HG03469 (cell line): ENCODE measurements at regions not wholly inside any gene's neighbourhood (a gene's known extent, or its start where the extent isn't known, plus 50 kb on each side); places are given as distances from the start of the nearest gene placed in this dataset.

ENCODE experiments used
- ATAC-seq: cut with Tn5 transposase; IDR thresholded peaks from one replicate; pipeline ENCODE4 v1.9.1; 2021; ENCODE audit warnings: mild to moderate bottlenecking, moderate library complexity, moderate number of reproducible peaks; ENCODE audit not compliant: unreplicated experiment

DNA sequence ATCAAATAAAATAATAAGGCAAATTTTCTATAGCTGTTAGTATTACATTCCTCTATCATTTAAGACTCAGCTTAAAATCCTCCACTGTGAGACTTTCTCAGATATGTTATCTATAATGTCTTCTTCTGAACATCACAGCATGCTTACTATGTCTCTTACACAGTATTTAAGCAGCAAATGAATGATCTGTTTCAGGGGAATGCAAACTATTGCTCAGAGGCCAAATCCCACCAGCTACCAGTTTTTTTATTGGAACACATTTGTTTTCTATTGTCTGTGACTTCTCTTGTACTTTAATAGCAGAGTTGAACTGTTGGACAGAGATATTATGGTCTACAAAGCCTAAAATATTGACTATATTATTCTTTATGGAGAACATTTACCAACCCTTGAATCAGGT lies 59.6 kb downstream of the C3orf38 start:
- ATAC-seq, result no peak

DNA sequence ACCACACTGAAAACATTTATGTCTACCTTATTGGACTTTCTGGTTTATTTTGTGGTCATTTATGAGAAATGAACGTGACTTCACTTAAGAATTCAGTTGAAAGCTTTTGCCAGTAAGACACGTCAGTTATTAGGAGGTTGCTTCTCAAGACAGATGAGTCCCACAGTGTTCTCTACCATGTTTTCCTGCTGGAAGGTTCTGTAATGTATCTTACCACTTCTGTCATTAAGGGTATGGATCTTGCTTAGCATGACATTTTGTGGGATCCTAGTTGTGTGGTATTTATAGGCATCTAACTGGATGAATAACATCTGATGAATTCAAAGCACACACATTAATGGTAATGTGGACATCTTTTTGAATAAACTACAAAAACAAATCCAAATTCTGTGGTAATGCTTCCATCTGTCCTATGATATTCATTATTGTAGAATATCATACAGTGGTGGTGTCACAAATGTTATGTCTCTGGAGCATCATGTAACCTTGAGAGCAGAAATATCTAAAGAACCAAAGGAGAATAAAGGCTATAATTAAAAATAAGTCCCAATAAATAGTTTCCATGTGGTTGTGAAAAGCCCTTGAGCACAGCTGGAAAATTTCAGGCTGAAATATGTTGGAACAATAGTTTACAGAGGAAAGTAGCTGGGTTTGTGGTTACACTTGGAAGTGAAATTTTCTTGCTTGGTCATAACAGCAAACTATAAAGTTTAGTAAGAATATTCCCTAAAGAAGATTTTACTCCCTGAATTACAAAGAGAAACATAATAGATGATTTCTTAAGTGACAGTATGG lies 61.5 kb downstream of the C3orf38 start:
- ATAC-seq, result no peak

DNA sequence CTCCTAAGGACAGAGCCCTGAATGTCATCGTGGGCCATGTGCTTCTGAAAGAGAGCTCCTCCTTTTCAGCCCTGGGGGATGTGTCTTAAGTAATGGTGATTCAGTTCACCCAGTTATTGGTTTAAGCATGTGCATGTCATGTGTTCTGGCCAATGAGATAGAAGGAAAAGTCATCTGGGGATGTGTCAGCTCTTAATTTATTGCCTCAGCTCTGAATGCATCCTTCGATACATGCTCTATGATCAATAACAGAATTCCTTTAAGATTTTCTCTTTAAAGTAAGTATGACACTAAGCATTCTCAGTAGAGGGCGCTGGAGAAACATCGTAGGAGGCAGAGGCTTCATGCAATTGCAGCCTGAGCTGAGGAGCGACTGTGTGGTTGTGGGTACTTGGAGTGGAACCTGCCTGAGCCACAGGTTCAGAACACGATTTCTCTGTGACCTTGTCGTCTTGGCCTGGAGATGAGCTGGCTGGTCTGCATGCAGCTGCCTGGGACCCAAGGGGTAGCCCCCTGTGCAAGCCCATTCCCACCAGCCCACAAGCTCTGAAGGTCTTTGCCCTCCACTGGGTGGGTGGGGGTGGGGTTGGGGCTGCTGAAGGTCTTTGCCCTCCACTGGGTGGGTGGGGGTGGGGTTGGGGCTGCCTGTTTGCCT lies 69.5 kb downstream of the C3orf38 start:
- peak; percentile 86 for ATAC-seq

GRCh38 chr3:88220126-88220525 lies 70.4 kb downstream of the C3orf38 start:
- no peak for ATAC-seq

GRCh38 chr3:88221726-88222125 lies 72.0 kb downstream of the C3orf38 start:
- no peak for ATAC-seq

- ATAC-seq, result no peak
Measured at GRCh38 chr3:88222343-88222742, 72.6 kb downstream of the C3orf38 start.

DNA sequence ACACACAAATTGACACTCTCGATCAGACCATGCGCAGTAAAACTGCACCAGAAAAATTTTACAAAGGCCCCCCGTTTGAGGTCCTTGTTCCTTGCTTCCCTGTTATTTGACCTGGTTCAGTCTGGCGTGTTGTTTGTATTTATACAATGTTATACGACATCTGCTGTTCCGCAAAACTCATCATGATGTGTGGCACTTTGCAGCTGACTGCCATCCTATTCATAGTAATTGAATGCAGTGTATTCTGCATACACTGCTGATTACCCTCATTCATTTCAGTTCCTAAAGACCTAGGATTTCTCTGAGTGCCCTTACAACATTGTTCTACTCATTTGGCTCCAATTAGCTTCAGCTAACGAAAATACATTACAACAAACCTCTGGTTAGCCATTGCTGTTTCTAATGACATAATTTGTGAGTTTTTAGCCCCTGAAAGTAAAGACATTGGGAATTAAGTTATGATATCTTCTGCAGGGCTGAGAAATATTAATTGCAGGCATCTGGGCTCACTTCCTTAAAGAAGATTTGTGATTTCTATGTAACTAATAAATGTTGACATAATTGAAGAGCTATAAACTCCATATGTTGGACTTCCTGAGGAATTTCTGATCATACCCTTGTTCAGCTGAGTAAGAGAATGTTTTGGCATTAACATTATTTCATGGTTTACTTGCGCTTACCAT lies 75.7 kb downstream of the C3orf38 start:
- ATAC-seq, result no peak

DNA sequence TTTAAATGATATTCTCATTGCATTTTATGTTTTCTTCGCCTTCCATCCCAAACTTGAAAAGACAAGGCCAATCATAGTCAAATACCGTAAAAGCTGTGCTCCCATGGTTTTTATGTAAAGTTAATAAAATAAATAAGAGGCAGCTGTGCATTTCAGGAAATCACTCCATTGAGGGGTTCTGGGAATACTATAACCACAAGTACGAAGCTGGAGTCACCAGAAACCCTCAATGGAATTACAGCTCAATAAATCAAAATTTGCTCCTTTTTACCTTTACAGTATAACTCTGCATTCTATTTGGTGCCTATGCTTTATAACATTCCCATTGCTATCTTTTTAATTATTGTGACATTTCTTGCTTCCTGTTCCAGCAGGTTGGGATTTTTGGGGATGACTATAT lies 77.2 kb downstream of the C3orf38 start:
- ATAC-seq, result no peak

- ATAC-seq, result no peak
Measured at GRCh38 chr3:88230638-88231037, 80.9 kb downstream of the C3orf38 start.

DNA sequence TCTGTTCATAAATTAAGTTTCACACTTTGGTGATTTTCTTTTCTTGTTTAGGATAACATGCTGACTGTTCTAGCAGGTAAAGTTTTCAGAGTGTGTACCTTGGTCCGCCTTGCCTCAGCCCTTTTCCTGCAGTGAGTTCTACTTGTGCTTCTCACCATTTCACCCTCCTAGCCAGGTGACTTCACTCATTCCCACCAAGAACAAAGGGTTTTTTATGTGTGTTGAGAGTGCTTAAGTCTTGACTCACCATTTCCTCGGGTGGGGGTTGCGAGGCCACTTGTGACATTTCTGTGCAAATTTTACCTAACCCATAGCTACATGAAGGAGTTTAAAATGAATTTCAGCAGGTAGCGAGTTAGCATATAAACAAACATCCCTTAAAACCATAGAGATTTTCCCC lies 81.4 kb downstream of the C3orf38 start:
- ATAC-seq, result no peak

GRCh38 chr3:88231632-88232031 lies 81.9 kb downstream of the C3orf38 start:
- no peak for ATAC-seq

DNA sequence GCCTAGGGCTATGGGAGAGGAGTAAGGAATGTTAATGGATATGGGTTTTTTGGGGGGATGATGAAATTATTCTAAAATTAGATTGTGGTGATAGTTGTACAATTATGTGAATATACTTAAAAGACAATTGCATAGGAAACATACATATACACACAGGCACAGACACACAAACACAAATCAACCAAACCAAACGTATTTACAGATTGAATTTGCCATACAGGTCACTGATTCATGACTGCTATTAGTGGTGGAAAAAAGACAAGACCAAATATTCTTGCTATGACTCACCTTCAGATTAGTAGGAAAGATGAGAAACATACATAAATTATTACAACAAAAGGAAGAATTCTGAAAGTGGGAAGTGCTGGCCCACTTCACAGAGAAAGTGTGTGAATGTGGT lies 85.3 kb downstream of the C3orf38 start:
- ATAC-seq, result no peak

- no peak for ATAC-seq
Measured at GRCh38 chr3:88239870-88240269, 90.1 kb downstream of the C3orf38 start.

GRCh38 chr3:88248658-88249057 lies 98.9 kb downstream of the C3orf38 start:
- no peak for ATAC-seq

DNA sequence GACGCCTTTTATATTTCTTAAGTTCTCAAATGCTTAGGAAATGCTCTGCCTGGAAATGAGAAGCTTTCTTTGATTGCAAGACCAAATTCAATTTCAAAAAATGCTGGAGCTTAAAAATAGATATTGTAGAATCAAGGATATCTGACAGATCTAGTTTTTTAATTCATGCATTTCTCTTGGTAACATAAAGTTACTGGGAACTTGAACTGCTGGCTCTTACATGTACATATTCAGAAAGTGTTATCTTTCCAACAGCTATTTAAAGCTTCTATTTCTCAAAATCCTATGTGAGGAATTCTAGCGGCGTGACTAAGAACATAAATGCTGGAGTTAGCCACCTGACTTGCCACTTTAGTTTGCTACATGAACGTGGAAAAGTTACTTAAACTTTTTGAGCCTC lies 109.3 kb downstream of the C3orf38 start:
- no peak for ATAC-seq

GRCh38 chr3:88262527-88262926 lies 112.8 kb downstream of the C3orf38 start:
- ATAC-seq, result no peak

DNA sequence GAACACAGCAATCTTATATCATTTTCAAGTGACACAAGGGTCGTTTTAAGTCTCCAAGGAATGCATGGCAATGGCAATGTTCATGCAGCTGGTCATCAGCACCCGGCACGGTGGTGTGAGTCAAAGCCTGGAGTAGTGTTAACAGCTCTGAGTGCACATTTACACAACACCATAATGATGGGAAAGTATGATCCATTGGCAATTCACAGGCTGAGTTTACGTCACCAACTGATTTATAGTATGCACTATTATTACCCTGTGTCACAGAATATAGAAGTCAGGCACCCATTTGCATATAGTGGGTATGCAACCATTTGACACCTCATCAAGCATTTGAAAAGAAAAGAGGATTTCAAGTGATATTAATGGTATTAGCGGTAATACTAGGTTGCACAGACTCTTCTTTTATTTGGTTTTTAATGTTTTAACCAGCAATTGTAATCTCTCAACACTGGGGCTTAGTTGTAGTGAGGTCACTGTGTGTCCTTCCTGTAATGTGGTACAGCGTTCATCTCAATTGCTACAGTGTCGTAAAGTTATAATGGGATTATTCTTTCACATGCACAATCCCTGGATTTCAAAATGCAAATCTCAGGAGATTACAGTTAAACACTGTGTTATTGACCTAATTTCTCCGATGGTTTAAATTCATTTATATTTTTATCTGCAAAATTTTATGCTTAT lies 113.8 kb downstream of the C3orf38 start:
- ATAC-seq, result no peak

DNA sequence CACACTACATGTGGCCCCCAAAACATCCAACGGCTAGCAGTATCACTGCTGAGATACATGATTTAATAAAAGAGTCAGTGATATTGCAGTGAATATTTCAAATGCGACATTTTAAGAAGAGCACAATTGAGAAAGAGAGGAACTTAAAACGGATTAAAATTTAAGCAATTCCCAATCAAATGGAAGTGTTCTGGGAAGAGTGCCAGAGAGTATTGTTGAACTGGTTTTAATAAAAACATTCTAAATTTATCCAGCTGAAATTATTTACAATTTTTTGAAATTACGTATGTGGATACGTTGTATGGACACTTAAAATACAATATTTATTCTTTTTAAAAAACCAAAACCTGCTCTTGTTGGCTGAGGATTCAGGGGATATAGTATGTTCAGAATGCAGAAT lies 117.7 kb downstream of the C3orf38 start:
- no peak for ATAC-seq

- no peak for ATAC-seq
Measured at GRCh38 chr3:88267847-88268246, 118.1 kb downstream of the C3orf38 start.

GRCh38 chr3:88280326-88280725 lies 130.6 kb downstream of the C3orf38 start:
- no peak for ATAC-seq

DNA sequence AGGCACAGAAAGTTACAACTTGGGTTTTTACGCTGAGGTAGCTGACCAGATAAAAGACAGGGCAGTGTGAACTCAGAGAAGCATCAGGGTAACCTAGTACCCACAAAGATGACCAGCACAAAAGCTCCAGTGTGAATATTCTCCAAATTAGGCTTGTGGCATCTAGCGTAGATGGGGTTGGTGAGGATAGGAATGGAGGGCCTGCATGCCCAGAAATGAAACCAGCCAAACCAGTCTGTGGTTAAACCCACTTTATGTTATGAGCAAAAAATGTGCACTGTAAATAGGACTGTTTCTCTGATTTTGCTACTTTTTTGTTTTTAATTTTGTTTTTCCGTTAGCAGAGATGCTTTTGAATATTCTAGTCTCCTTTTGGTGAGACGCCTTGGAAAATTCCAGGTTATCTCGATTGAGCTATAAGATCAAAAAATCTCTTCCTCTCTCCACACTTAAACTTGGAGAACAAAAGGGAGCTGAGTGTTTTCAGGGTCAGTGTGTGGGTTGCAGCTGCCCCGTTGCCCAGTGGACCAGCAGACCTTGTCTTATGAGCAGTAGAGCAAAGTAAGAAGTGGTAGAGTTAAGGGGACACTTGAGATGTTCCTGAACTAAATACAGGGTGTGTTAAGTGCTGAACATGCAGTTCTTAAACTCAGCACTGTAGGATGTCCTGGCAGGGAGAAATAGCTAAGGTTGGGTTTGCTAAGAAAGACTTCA lies 132.9 kb downstream of the C3orf38 start:
- no peak for ATAC-seq
